B cell (primary cell): ENCODE measurements at regions not wholly inside any gene's neighbourhood (a gene's known extent, or its start where the extent isn't known, plus 50 kb on each side); places are given as distances from the start of the nearest gene placed in this dataset.

Experiments
- ATAC-seq: fragments of 200-7000 bp; cut with Tn5 transposase; one replicate; pipeline ENCODE4 v1.10.0; 2021; ENCODE audit warnings: low read depth, mild to moderate bottlenecking, moderate number of reproducible peaks, moderate library complexity
- CTCF ChIA-PET: fragments of 350-600 bp; sonication (Branson Sonifier 250); formaldehyde crosslinking; loops from one replicate; lab custom pipeline; 2021; ENCODE audit warnings: antibody characterized with exemption, inconsistent platforms; lab: Charles Lee
- POLR2A ChIA-PET: fragments of 350-600 bp; sonication (Branson Sonifier 250); formaldehyde crosslinking; loops from one replicate; lab custom pipeline; 2021; ENCODE audit warnings: antibody characterized with exemption; lab: Charles Lee
- DNase-seq: peaks from one replicate; pipeline ENCODE4 v3.0.0; 2013
- H2AFZ ChIP-seq: 2 replicates; pipeline ENCODE4 v1.6.1; 2012; ENCODE audit warnings: mild to moderate bottlenecking, low read depth, low read length; ENCODE audit not compliant: insufficient read depth, poor library complexity, severe bottlenecking
- H3K27ac ChIP-seq, 2 donors: 1 replicate in 1 of 2; 2 replicates in 1 of 2; pipeline ENCODE4 v1.5.1; 2012 to 2013; ENCODE audit warnings: low read length in 2 of 2, mild to moderate bottlenecking in 2 of 2, moderate library complexity in 1 of 2
- H3K27me3 ChIP-seq, 4 experiments: fragments of 200-600 bp in 1 of 4; sonication (generic) in 1 of 4; replicated peaks in 1 of 4; 1 replicate in 2 of 4; 2 replicates in 2 of 4; pipeline versions ENCODE4 v1.6.1 to v1.7.0; 2013 to 2016; ENCODE audit warnings: low read length in 3 of 4, mild to moderate bottlenecking in 2 of 4, mixed read lengths in 1 of 4, moderate library complexity in 1 of 4; ENCODE audit not compliant: insufficient read depth in 4 of 4, control insufficient read depth in 3 of 4; ENCODE audit errors: control extremely low read depth in 1 of 4
- H3K36me3 ChIP-seq, 2 experiments: replicated peaks in 1 of 2; 1 replicate in 1 of 2; 2 replicates in 1 of 2; pipeline versions ENCODE4 v1.6.1 to v1.7.1; 2013; ENCODE audit warnings: low read length in 1 of 2; ENCODE audit not compliant: insufficient read depth in 2 of 2, control insufficient read depth in 1 of 2; ENCODE audit errors: control extremely low read depth in 1 of 2, extremely low read depth in 1 of 2
- H3K4me1 ChIP-seq, 2 donors: fragments of 200-600 bp in 1 of 2; sonication (generic) in 1 of 2; 1 replicate in 1 of 2; 2 replicates in 1 of 2; pipeline versions ENCODE4 v1.5.1 to v1.6.1; 2013 to 2017; ENCODE audit warnings: low read length in 2 of 2; ENCODE audit not compliant: control insufficient read depth in 2 of 2, insufficient read depth in 2 of 2
- H3K4me2 ChIP-seq: replicated peaks from 2 replicates; pipeline ENCODE3; 2012; ENCODE audit warnings: mild to moderate bottlenecking, low read depth, low read length; ENCODE audit not compliant: poor library complexity, severe bottlenecking
- H3K4me3 ChIP-seq, 5 experiments: fragments of 200-600 bp in 1 of 5; sonication (generic) in 1 of 5; 1 replicate in 3 of 5; 2 replicates in 2 of 5; pipeline versions ENCODE4 v1.5.1 to v1.7.0; 2011 to 2016; ENCODE audit warnings: low read length in 4 of 5, mild to moderate bottlenecking in 4 of 5, low read depth in 2 of 5, control low read depth in 1 of 5, moderate library complexity in 1 of 5; ENCODE audit not compliant: insufficient read depth in 1 of 5; ENCODE audit errors: control extremely low read depth in 1 of 5, extremely low read depth in 1 of 5
- H3K79me2 ChIP-seq: fragments of 200-600 bp; sonication (generic); one replicate; pipeline ENCODE4 v1.6.0; 2016; ENCODE audit warnings: low read length; ENCODE audit not compliant: control insufficient read depth, insufficient read depth
- H3K9ac ChIP-seq: fragments of 200-600 bp; sonication (generic); 2 replicates; pipeline ENCODE4 v1.6.1; 2017; ENCODE audit warnings: mild to moderate bottlenecking, low read length, moderate library complexity
- H3K9me3 ChIP-seq, 3 donors: one replicate each; pipeline versions ENCODE4 v1.6.1 to v1.7.1; 2013; ENCODE audit warnings: low read length in 2 of 3; ENCODE audit not compliant: control insufficient read depth in 2 of 3, insufficient read depth in 1 of 3; ENCODE audit errors: control extremely low read depth in 1 of 3
- H4K20me1 ChIP-seq: 2 replicates; pipeline ENCODE4 v1.6.0; 2012; ENCODE audit warnings: mild to moderate bottlenecking, low read length; ENCODE audit not compliant: insufficient read depth, control insufficient read depth, poor library complexity, severe bottlenecking
- H3K27ac Mint-ChIP-seq: one replicate; pipeline ENCODE4 v1.8.0; 2021; ENCODE audit warnings: mixed read lengths
- H3K27me3 Mint-ChIP-seq: one replicate; pipeline ENCODE4 v1.8.0; 2021; ENCODE audit warnings: mixed read lengths
- H3K4me1 Mint-ChIP-seq: one replicate; pipeline ENCODE4 v1.8.0; 2021; ENCODE audit warnings: mixed read lengths
- H3K4me3 Mint-ChIP-seq: one replicate; pipeline ENCODE4 v1.8.0; 2021; ENCODE audit warnings: mixed read lengths
- H3K9me3 Mint-ChIP-seq: one replicate; pipeline ENCODE4 v1.8.0; 2022; ENCODE audit warnings: mixed read lengths; ENCODE audit not compliant: insufficient read depth
- EZH2 ChIP-seq: IDR thresholded peaks from 2 replicates; pipeline ENCODE4 v1.6.1; 2012; ENCODE audit warnings: borderline replicate concordance, low read depth, mild to moderate bottlenecking, moderate library complexity, low read length; ENCODE audit not compliant: insufficient read depth, poor library complexity, severe bottlenecking
- WGBS: methylation state at CpG from one replicate; pipeline ENCODE4 v1.1.5; 2013; ENCODE audit warnings: missing lambda C conversion rate; ENCODE audit not compliant: insufficient coverage; 5-methylcytosine and 5-hydroxymethylcytosine counted together
- intact Hi-C: fragments of 100-400 bp; cut with micrococcal nuclease; formaldehyde crosslinking; loops from one replicate; pipeline ENCODE4 v1.10.0; 2022
- TF ChIP-seq, protein P1 (sequence below): fragments of 200-600 bp; IDR thresholded peaks from one replicate; pipeline ENCODE4 v1.8.0; 2022; ENCODE audit warnings: antibody characterized with exemption, mild to moderate bottlenecking

- Mint-ChIP-seq H3K9me3 (no peaks in the 10 kb centered on the region), H3K4me1 (peaks cover 16% of the 10 kb centered on the region), H3K27me3 (peaks cover 7% of the 10 kb centered on the region), H3K27ac (peak overlapping the region; percentile 20), H3K4me3 (no peak overlapping the region)
- Histone ChIP-seq H3K79me2 (no peaks in the 10 kb centered on the region), H3K4me1 (peaks cover 13 to 18% of the 10 kb centered on the region in 2 donors), H3K36me3 (no peaks in the 10 kb centered on the region), H3K4me3 (no peak overlapping the region), H3K9ac (no peak overlapping the region), H3K27ac (no peak overlapping the region), H2AFZ (no peak overlapping the region), H3K27me3 (peaks cover 0 to 6% (median 0%) of the 10 kb centered on the region in 4 experiments), H4K20me1 (no peaks in the 10 kb centered on the region), H3K9me3 (no peaks in the 10 kb centered on the region), H3K4me2 (no peak overlapping the region)
- no peak for ATAC-seq
- CTCF ChIA-PET, result no interaction called here
- intact Hi-C loops, result no loop called here
- DNase-seq, result no peak
- 93% methylated on average over 37 of the region's 37 CpGs for WGBS
- no peak for TF ChIP-seq EZH2
- TF ChIP-seq, protein P1, sequence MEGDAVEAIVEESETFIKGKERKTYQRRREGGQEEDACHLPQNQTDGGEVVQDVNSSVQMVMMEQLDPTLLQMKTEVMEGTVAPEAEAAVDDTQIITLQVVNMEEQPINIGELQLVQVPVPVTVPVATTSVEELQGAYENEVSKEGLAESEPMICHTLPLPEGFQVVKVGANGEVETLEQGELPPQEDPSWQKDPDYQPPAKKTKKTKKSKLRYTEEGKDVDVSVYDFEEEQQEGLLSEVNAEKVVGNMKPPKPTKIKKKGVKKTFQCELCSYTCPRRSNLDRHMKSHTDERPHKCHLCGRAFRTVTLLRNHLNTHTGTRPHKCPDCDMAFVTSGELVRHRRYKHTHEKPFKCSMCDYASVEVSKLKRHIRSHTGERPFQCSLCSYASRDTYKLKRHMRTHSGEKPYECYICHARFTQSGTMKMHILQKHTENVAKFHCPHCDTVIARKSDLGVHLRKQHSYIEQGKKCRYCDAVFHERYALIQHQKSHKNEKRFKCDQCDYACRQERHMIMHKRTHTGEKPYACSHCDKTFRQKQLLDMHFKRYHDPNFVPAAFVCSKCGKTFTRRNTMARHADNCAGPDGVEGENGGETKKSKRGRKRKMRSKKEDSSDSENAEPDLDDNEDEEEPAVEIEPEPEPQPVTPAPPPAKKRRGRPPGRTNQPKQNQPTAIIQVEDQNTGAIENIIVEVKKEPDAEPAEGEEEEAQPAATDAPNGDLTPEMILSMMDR, result no peak
- POLR2A ChIA-PET, result no interaction called here
These were observed 188.3 kb downstream of the IRF8 start for GRCh38 chr16:86087011-86087895.

DNA sequence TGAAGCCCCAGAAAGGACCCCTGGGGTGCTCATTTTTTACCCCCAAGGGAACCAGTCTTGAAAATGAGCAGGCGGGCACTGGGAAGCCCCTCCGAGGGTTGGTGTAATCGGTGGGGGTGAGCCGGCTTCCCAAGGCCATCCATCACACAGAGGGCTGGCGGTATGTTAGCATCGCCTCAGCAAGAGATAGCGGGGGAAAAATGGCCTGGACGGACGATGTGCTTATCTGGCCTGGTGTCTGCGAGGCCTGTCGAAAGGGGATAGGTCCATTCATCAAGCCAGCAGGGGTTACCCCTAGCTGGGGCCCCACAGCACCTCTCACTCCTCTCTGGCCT, 188.9 kb downstream of the IRF8 start:
- ATAC-seq (no peak), DNase-seq (no peak)
- Histone ChIP-seq H3K27ac (no peak overlapping the region), H3K36me3 (no peaks in the 10 kb centered on the region), H3K27me3 (peaks cover 0 to 3% (median 0%) of the 10 kb centered on the region in 4 experiments), H3K9me3 (no peaks in the 10 kb centered on the region), H3K4me2 (no peak overlapping the region), H3K9ac (no peak overlapping the region), H3K79me2 (no peaks in the 10 kb centered on the region), H4K20me1 (no peaks in the 10 kb centered on the region), H3K4me3 (no peak overlapping the region), H2AFZ (no peak overlapping the region), H3K4me1 (peaks cover 13 to 18% of the 10 kb centered on the region in 2 donors)
- peaks cover 5% of the 10 kb centered on the region for H3K27me3 Mint-ChIP-seq
- no peak overlapping the region for H3K4me3 Mint-ChIP-seq
- peaks cover 16% of the 10 kb centered on the region for H3K4me1 Mint-ChIP-seq
- no peak for TF ChIP-seq EZH2
- TF ChIP-seq, protein P1, result no peak
- no peaks in the 10 kb centered on the region for H3K9me3 Mint-ChIP-seq
- WGBS, result 92% methylated on average over 11 of the region's 11 CpGs
- H3K27ac Mint-ChIP-seq, result no peak overlapping the region
- ChIA-PET CTCF (no interaction called here), POLR2A (no interaction called here)
- intact Hi-C loops, result no loop called here
